ENCODE measurements at regions not wholly inside any gene's neighbourhood (a gene's known extent, or its start where the extent isn't known, plus 50 kb on each side); places are given as distances from the start of the nearest gene placed in this dataset.

GRCh38 chr2:41972179-41972578 lies 75.6 kb upstream of the PKDCC start:
- Histone ChIP-seq H3K36me3 (no peaks in the 10 kb centered on the region), H3K27ac (no peak overlapping the region), H3K4me1 (peaks cover 0 to 11% (median 9%) of the 10 kb centered on the region in 3 donors), H3K4me3 (no peak overlapping the region), H3K27me3 (no peaks in the 10 kb centered on the region), H3K9me3 (no peaks in the 10 kb centered on the region)
- no peak for ATAC-seq
- no peak for FAIRE-seq
- intact Hi-C loops (cut with DNase I): no loop called here
- WGBS, 2 donors: 93 to 95% methylated on average over 2 of the region's 2 CpGs
- DNase-seq: no peak
- TF ChIP-seq, protein P1, sequence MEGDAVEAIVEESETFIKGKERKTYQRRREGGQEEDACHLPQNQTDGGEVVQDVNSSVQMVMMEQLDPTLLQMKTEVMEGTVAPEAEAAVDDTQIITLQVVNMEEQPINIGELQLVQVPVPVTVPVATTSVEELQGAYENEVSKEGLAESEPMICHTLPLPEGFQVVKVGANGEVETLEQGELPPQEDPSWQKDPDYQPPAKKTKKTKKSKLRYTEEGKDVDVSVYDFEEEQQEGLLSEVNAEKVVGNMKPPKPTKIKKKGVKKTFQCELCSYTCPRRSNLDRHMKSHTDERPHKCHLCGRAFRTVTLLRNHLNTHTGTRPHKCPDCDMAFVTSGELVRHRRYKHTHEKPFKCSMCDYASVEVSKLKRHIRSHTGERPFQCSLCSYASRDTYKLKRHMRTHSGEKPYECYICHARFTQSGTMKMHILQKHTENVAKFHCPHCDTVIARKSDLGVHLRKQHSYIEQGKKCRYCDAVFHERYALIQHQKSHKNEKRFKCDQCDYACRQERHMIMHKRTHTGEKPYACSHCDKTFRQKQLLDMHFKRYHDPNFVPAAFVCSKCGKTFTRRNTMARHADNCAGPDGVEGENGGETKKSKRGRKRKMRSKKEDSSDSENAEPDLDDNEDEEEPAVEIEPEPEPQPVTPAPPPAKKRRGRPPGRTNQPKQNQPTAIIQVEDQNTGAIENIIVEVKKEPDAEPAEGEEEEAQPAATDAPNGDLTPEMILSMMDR (IDR thresholded peaks at IDR 0.05): no peak

- Histone ChIP-seq H3K4me1 (peaks cover 0 to 6% (median 4%) of the 10 kb centered on the region in 3 donors), H3K27ac (no peak overlapping the region), H3K27me3 (no peaks in the 10 kb centered on the region), H3K9me3 (no peaks in the 10 kb centered on the region), H3K4me3 (no peak overlapping the region), H3K36me3 (no peaks in the 10 kb centered on the region)
- DNase-seq (no peak), FAIRE-seq (no peak), ATAC-seq (no peak)
- TF ChIP-seq, protein P1 (IDR thresholded peaks at IDR 0.05): no peak
- WGBS, 2 donors: 85 to 92% methylated on average over 8 of the region's 8 CpGs
- intact Hi-C loops (cut with DNase I): no loop called here
These were observed 75.0 kb upstream of the PKDCC start for GRCh38 chr2:41972819-41973218.

GRCh38 chr2:41973871-41974270 lies 74.0 kb upstream of the PKDCC start:
- no peak for FAIRE-seq
- Histone ChIP-seq H3K27ac (no peak overlapping the region), H3K9me3 (no peaks in the 10 kb centered on the region), H3K4me1 (no peaks in the 10 kb centered on the region), H3K36me3 (no peaks in the 10 kb centered on the region), H3K27me3 (no peaks in the 10 kb centered on the region), H3K4me3 (no peak overlapping the region)
- intact Hi-C loops (cut with DNase I): no loop called here
- TF ChIP-seq, protein P1 (IDR thresholded peaks at IDR 0.05): no peak
- 75 to 76% methylated on average over 4 of the region's 4 CpGs for WGBS, 2 donors
- ATAC-seq: no peak
- no peak for DNase-seq

DNA sequence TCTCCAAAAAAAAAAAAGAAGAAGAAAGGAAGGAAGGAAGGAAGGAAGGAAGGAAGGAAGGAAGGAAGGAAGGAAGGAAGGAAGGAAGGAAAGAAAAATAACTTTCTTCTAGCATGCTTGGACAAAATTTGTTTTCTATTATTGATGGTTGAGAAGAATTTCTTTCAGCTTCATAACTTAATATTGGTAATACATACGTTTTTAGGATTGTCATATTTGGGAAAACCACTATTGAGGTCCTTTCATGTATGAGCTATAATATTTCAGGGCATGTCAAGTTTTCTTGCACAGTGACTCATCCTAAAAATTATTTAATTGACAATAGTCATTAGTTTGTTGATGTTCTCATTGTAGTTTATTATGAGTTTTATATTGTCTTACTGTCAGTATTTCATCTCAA lies 66.4 kb upstream of the PKDCC start:
- no peaks in the 10 kb centered on the region for H3K27me3 ChIP-seq
- H3K4me1 ChIP-seq: no peaks in the 10 kb centered on the region
- intact Hi-C loops (cut with DNase I): no loop called here
- ATAC-seq (no peak), DNase-seq (no peak), FAIRE-seq (no peak)
- H3K36me3 ChIP-seq: no peaks in the 10 kb centered on the region
- TF ChIP-seq, protein P1 (IDR thresholded peaks at IDR 0.05): no peak
- 42 to 47% methylated on average over 1 of the region's 1 CpG for WGBS, 2 donors
- H3K27ac ChIP-seq: no peak overlapping the region
- no peaks in the 10 kb centered on the region for H3K9me3 ChIP-seq
- H3K4me3 ChIP-seq: no peak overlapping the region

DNA sequence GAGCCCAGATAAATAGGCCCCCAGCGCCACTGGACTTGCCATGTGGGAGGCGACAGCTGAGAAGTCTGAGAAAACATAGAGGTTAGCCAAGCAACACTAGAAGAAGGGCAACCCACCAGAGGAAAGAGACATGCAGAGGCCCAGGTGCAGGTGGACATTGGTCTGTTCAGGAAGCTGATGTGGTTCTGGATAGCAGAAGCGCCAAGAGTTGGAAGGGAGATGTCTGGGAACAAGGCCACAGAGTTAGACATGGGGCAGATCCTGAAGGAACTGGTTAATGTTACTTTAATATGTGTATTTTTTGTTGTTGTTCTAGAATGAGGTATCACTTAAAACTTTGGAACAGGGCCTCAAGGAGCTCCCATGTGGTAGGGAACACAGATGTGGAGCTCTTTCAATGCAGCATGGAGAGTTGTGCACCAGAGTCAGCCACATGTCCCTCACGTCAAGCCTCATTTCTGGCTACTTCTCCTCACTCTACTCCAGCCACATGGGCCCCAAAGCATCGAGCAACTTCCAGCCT lies 62.2 kb upstream of the PKDCC start:
- intact Hi-C loops (cut with DNase I): no loop called here
- Histone ChIP-seq H3K9me3 (no peaks in the 10 kb centered on the region), H3K4me3 (no peak overlapping the region), H3K27ac (no peak overlapping the region), H3K27me3 (no peaks in the 10 kb centered on the region), H3K4me1 (no peaks in the 10 kb centered on the region), H3K36me3 (no peaks in the 10 kb centered on the region)
- no peak for ATAC-seq
- 81 to 90% methylated on average over 5 of the region's 5 CpGs for WGBS, 2 donors
- FAIRE-seq: no peak
- TF ChIP-seq, protein P1 (IDR thresholded peaks at IDR 0.05): no peak
- DNase-seq: no peak

Data from pancreas (tissue), 10 donors.